ENCODE measurements at regions not wholly inside any gene's neighbourhood (a gene's known extent, or its start where the extent isn't known, plus 50 kb on each side); places are given as distances from the start of the nearest gene placed in this dataset.

GRCh38 chr5:85716344-85717202, 901.2 kb upstream of the COX7C start:
- no peak overlapping the region for H3K4me3 Mint-ChIP-seq
- no peaks in the 10 kb centered on the region for H3K36me3 ChIP-seq
- H3K27me3 Mint-ChIP-seq (ENCODE audit: insufficient read depth, low read depth) = no peaks in the 10 kb centered on the region
- no peak for DNase-seq (ENCODE audit: low spot score)
- TF ChIP-seq EZH2 (IDR thresholded peaks at IDR 0.05) = no peak
- no peak for TF ChIP-seq EZH2phosphoT487 (IDR thresholded peaks at IDR 0.05)
- no peak for TF ChIP-seq CTCF (IDR thresholded peaks at IDR 0.05)
- no peaks in the 10 kb centered on the region for H3K9me3 Mint-ChIP-seq
- H3K27me3 ChIP-seq = no peaks in the 10 kb centered on the region
- no peak overlapping the region for H3K4me2 ChIP-seq
- no peak overlapping the region for H3K9ac ChIP-seq
- no peaks in the 10 kb centered on the region for H3K79me2 ChIP-seq (ENCODE audit: low read depth)
- H3K36me3 Mint-ChIP-seq = no peaks in the 10 kb centered on the region
- H4K20me1 ChIP-seq (ENCODE audit: low read depth) = no peaks in the 10 kb centered on the region
- H3K27ac Mint-ChIP-seq = no peak overlapping the region
- no peak overlapping the region for H3K4me3 ChIP-seq
- no peaks in the 10 kb centered on the region for H3K4me1 Mint-ChIP-seq
- no peaks in the 10 kb centered on the region for H3K4me1 ChIP-seq
- H3F3A ChIP-seq (ENCODE audit: low read depth) = no peaks in the 10 kb centered on the region
- no peaks in the 10 kb centered on the region for H3K9me3 ChIP-seq (ENCODE audit: low read depth)
- no peak overlapping the region for H3K27ac ChIP-seq
- H2AFZ ChIP-seq (replicated peaks) = no peak overlapping the region

GRCh38 chr5:85717203-85717563, 900.6 kb upstream of the COX7C start:
- Mint-ChIP-seq H3K27me3 (ENCODE audit: insufficient read depth, low read depth) (no peaks in the 10 kb centered on the region), H3K4me1 (peaks cover 2% of the 10 kb centered on the region), H3K27ac (no peak overlapping the region), H3K4me3 (no peak overlapping the region), H3K9me3 (no peaks in the 10 kb centered on the region), H3K36me3 (no peaks in the 10 kb centered on the region)
- no peak overlapping the region for H3K27ac ChIP-seq
- H3K4me2 ChIP-seq = no peak overlapping the region
- H3K27me3 ChIP-seq = no peaks in the 10 kb centered on the region
- no peaks in the 10 kb centered on the region for H4K20me1 ChIP-seq (ENCODE audit: low read depth)
- H3K9ac ChIP-seq = no peak overlapping the region
- TF ChIP-seq EZH2phosphoT487 (IDR thresholded peaks at IDR 0.05) (no peak), CTCF (IDR thresholded peaks at IDR 0.05) (no peak), EZH2 (IDR thresholded peaks at IDR 0.05) (no peak)
- no peak overlapping the region for H2AFZ ChIP-seq (replicated peaks)
- H3K4me3 ChIP-seq = no peak overlapping the region
- H3K36me3 ChIP-seq = no peaks in the 10 kb centered on the region
- no peaks in the 10 kb centered on the region for H3K9me3 ChIP-seq (ENCODE audit: low read depth)
- H3K4me1 ChIP-seq = no peaks in the 10 kb centered on the region
- no peaks in the 10 kb centered on the region for H3F3A ChIP-seq (ENCODE audit: low read depth)
- no peak for DNase-seq (ENCODE audit: low spot score)
- no peaks in the 10 kb centered on the region for H3K79me2 ChIP-seq (ENCODE audit: low read depth)

GRCh38 chr5:85732185-85732584, 885.6 kb upstream of the COX7C start:
- H3K9me3 Mint-ChIP-seq = no peaks in the 10 kb centered on the region
- no peak for DNase-seq (ENCODE audit: low spot score)

More at GRCh38 chr5:85732185-85732584, 885.6 kb upstream of the COX7C start:
- Histone ChIP-seq H3K4me2 (no peak overlapping the region), H3K9me3 (ENCODE audit: low read depth) (no peaks in the 10 kb centered on the region), H2AFZ (replicated peaks) (no peak overlapping the region), H3K4me3 (no peak overlapping the region), H3F3A (ENCODE audit: low read depth) (no peaks in the 10 kb centered on the region), H3K9ac (no peak overlapping the region), H3K79me2 (ENCODE audit: low read depth) (no peaks in the 10 kb centered on the region), H4K20me1 (ENCODE audit: low read depth) (no peaks in the 10 kb centered on the region), H3K27ac (no peak overlapping the region), H3K4me1 (no peaks in the 10 kb centered on the region), H3K36me3 (no peaks in the 10 kb centered on the region), H3K27me3 (no peaks in the 10 kb centered on the region)
- Mint-ChIP-seq H3K4me1 (no peaks in the 10 kb centered on the region), H3K4me3 (no peak overlapping the region), H3K27me3 (ENCODE audit: insufficient read depth, low read depth) (peaks cover 6% of the 10 kb centered on the region), H3K27ac (no peak overlapping the region), H3K36me3 (no peaks in the 10 kb centered on the region)
- TF ChIP-seq EZH2 (IDR thresholded peaks at IDR 0.05) (no peak), EZH2phosphoT487 (IDR thresholded peaks at IDR 0.05) (no peak), CTCF (IDR thresholded peaks at IDR 0.05) (no peak)

All from neural progenitor cell (in vitro differentiated cells).